ENCODE measurements at regions not wholly inside any gene's neighbourhood (a gene's known extent, or its start where the extent isn't known, plus 50 kb on each side); places are given as distances from the start of the nearest gene placed in this dataset.
"Not testable (repeated sequence)": the region's sequence is repeated elsewhere in the genome, so short reads cannot be mapped to it uniquely, and the experiment has no call there.

- not testable (repeated sequence) for TF ChIP-seq CTCF, POLR2A, EP300 (IDR thresholded peaks at IDR 0.05)
Observed at GRCh38 chr2:131686894-131687238, 159.2 kb downstream of the CCDC74A start.
